H9 (cell line): ENCODE measurements at regions not wholly inside any gene's neighbourhood (a gene's known extent, or its start where the extent isn't known, plus 50 kb on each side); places are given as distances from the start of the nearest gene placed in this dataset.

ENCODE experiments used
- DNase-seq: peaks from one replicate; pipeline ENCODE4 v3.0.0-alpha.2; 2017
- H2AFZ ChIP-seq: one replicate; pipeline ENCODE4 v1.6.1; 2013; ENCODE audit warnings: mild to moderate bottlenecking, low read length, control low read depth, moderate library complexity
- H2AK5ac ChIP-seq: 2 replicates; pipeline ENCODE4 v1.6.1; 2013; ENCODE audit warnings: low read length, control low read depth, mixed read lengths; ENCODE audit not compliant: insufficient read length
- H2BK120ac ChIP-seq: one replicate; pipeline ENCODE4 v1.6.1; 2013; ENCODE audit warnings: low read depth, mild to moderate bottlenecking, low read length, control low read depth, inconsistent platforms; ENCODE audit not compliant: poor library complexity, severe bottlenecking
- H2BK12ac ChIP-seq: 2 replicates; pipeline ENCODE4 v1.6.1; 2013; ENCODE audit warnings: low read length, control low read depth, mixed read lengths, low read depth; ENCODE audit not compliant: insufficient read length
- H2BK15ac ChIP-seq: 2 replicates; pipeline ENCODE4 v1.6.1; 2013; ENCODE audit warnings: low read depth, low read length, control low read depth
- H2BK20ac ChIP-seq: one replicate; pipeline ENCODE4 v1.6.1; 2013; ENCODE audit warnings: low read depth, mild to moderate bottlenecking, low read length, control low read depth, inconsistent platforms; ENCODE audit not compliant: poor library complexity, severe bottlenecking
- H2BK5ac ChIP-seq: 2 replicates; pipeline ENCODE4 v1.6.1; 2013; ENCODE audit warnings: low read length, control low read depth, mixed read lengths; ENCODE audit not compliant: insufficient read length
- H3K14ac ChIP-seq: 2 replicates; pipeline ENCODE4 v1.6.1; 2013; ENCODE audit warnings: low read length, control low read depth; ENCODE audit not compliant: insufficient read depth
- H3K18ac ChIP-seq: 2 replicates; pipeline ENCODE4 v1.6.1; 2013; ENCODE audit warnings: low read depth, mild to moderate bottlenecking, mixed read lengths, low read length, control low read depth; ENCODE audit not compliant: insufficient read length
- H3K23ac ChIP-seq: 2 replicates; pipeline ENCODE4 v1.6.1; 2013; ENCODE audit warnings: low read length, control low read depth, mixed read lengths, low read depth; ENCODE audit not compliant: insufficient read length
- H3K23me2 ChIP-seq: 2 replicates; pipeline ENCODE4 v1.6.1; 2013; ENCODE audit warnings: low read depth, mild to moderate bottlenecking, mixed read lengths, low read length, control low read depth; ENCODE audit not compliant: insufficient read length, poor library complexity, severe bottlenecking
- H3K27ac ChIP-seq: 2 replicates; pipeline ENCODE4 v1.5.1; 2013; ENCODE audit warnings: low read length, control low read depth, mixed read lengths, low read depth; ENCODE audit not compliant: insufficient read length
- H3K27me3 ChIP-seq: 2 replicates; pipeline ENCODE4 v1.6.1; 2013; ENCODE audit warnings: low read length, control low read depth, inconsistent platforms; ENCODE audit not compliant: insufficient read depth
- H3K4ac ChIP-seq: 2 replicates; pipeline ENCODE4 v1.6.1; 2013; ENCODE audit warnings: low read depth, mild to moderate bottlenecking, control low read depth, inconsistent platforms, low read length, moderate library complexity
- H3K4me1 ChIP-seq: 2 replicates; pipeline ENCODE4 v1.6.1; 2013; ENCODE audit warnings: low read length, control low read depth, inconsistent platforms; ENCODE audit not compliant: insufficient read depth
- H3K4me2 ChIP-seq: 2 replicates; pipeline ENCODE4 v1.6.1; 2013; ENCODE audit warnings: low read length, control low read depth, mixed read lengths; ENCODE audit not compliant: insufficient read length, insufficient read depth
- H3K56ac ChIP-seq: 2 replicates; pipeline ENCODE4 v1.6.1; 2013; ENCODE audit warnings: low read depth, mild to moderate bottlenecking, mixed read lengths, low read length, control low read depth; ENCODE audit not compliant: insufficient read length
- H3K79me1 ChIP-seq: 2 replicates; pipeline ENCODE4 v1.6.1; 2013; ENCODE audit warnings: low read depth, mild to moderate bottlenecking, moderate library complexity, low read length, control low read depth, inconsistent platforms; ENCODE audit not compliant: insufficient read depth, poor library complexity, severe bottlenecking
- H3K79me2 ChIP-seq: 2 replicates; pipeline ENCODE4 v1.6.1; 2013; ENCODE audit warnings: low read length, control low read depth, inconsistent platforms; ENCODE audit not compliant: insufficient read depth
- H3K9ac ChIP-seq: 2 replicates; pipeline ENCODE4 v1.6.1; 2013; ENCODE audit warnings: low read length, control low read depth, mixed read lengths; ENCODE audit not compliant: insufficient read length; ENCODE audit errors: extremely low read depth
- H3K9me3 ChIP-seq: one replicate; pipeline ENCODE4 v1.6.1; 2013; ENCODE audit warnings: low read depth, low read length, inconsistent platforms; ENCODE audit not compliant: control insufficient read depth
- H3T11ph ChIP-seq: one replicate; pipeline ENCODE4 v1.6.1; 2013; ENCODE audit warnings: mild to moderate bottlenecking, low read length, control low read depth, inconsistent platforms
- H4K20me1 ChIP-seq: one replicate; pipeline ENCODE4 v1.6.1; 2013; ENCODE audit not compliant: control insufficient read depth, insufficient read length, insufficient read depth
- H4K5ac ChIP-seq: 2 replicates; pipeline ENCODE4 v1.6.1; 2013; ENCODE audit warnings: low read depth, mild to moderate bottlenecking, mixed read lengths, low read length, control low read depth; ENCODE audit not compliant: insufficient read length
- H4K8ac ChIP-seq: replicated peaks from 2 replicates; pipeline ENCODE4 v1.6.1; 2013; ENCODE audit warnings: low read length, control low read depth, mixed read lengths, low read depth; ENCODE audit not compliant: insufficient read length
- H4K91ac ChIP-seq: 2 replicates; pipeline ENCODE4 v1.6.1; 2013; ENCODE audit warnings: low read depth, mild to moderate bottlenecking, moderate library complexity, mixed read lengths, low read length, control low read depth; ENCODE audit not compliant: insufficient read length
- H3K27ac Mint-ChIP-seq, 3 experiments: 2 replicates in 2 of 3; 3 replicates in 1 of 3; pipeline ENCODE4 v1.8.0; 2020 to 2021; ENCODE audit warnings: mixed read lengths in 3 of 3, mild to moderate bottlenecking in 1 of 3, moderate library complexity in 1 of 3
- H3K27me3 Mint-ChIP-seq: 2 replicates; pipeline ENCODE4 v1.8.0; 2021; ENCODE audit warnings: low read depth, mild to moderate bottlenecking, moderate library complexity, mixed read lengths
- H3K36me3 Mint-ChIP-seq, 3 experiments: 2 replicates in 2 of 3; 3 replicates in 1 of 3; pipeline ENCODE4 v1.8.0; 2020 to 2021; ENCODE audit warnings: low read depth in 3 of 3, mixed read lengths in 3 of 3; ENCODE audit not compliant: insufficient read depth in 1 of 3
- H3K4me1 Mint-ChIP-seq, 2 experiments: 2 replicates each; pipeline ENCODE4 v1.8.0; 2020; ENCODE audit warnings: mixed read lengths in 2 of 2
- H3K4me3 Mint-ChIP-seq, 2 experiments: 2 replicates in 1 of 2; 3 replicates in 1 of 2; pipeline ENCODE4 v1.8.0; 2020 to 2021; ENCODE audit warnings: mild to moderate bottlenecking in 2 of 2, mixed read lengths in 2 of 2, moderate library complexity in 1 of 2
- H3K9me3 Mint-ChIP-seq, 2 experiments: 2 replicates in 1 of 2; 3 replicates in 1 of 2; pipeline ENCODE4 v1.8.0; 2020; ENCODE audit warnings: mild to moderate bottlenecking in 2 of 2, mixed read lengths in 2 of 2, moderate library complexity in 1 of 2
- CTCF ChIP-seq: fragments of 200-600 bp; sonication (generic); conservative IDR thresholded peaks from 3 replicates; pipeline ENCODE4 v1.8.0; 2021; ENCODE audit warnings: antibody characterized with exemption, mild to moderate bottlenecking
- WGBS: extraction: QIAGEN DNeasy Blood & Tissue Kit; methylation state at CpG from one replicate; pipeline ENCODE4 v1.1.7; 2013; ENCODE audit warnings: missing lambda C conversion rate, low lambda C conversion rate, mixed read lengths; ENCODE audit not compliant: insufficient read length; ENCODE audit errors: extremely low coverage; 5-methylcytosine and 5-hydroxymethylcytosine counted together

GRCh38 chr7:156450473-156450872, 190.1 kb upstream of the RNF32 start:
- H3K23me2 ChIP-seq: no peaks in the 10 kb centered on the region
- no peaks in the 10 kb centered on the region for H3K4me1 ChIP-seq
- no CpG with 5 or more reads among the region's 3 CpGs for WGBS
- H3K14ac ChIP-seq: no peak overlapping the region
- H3K4me2 ChIP-seq: no peak overlapping the region
- Mint-ChIP-seq H3K4me1 (no peaks in the 10 kb centered on the region), H3K4me3 (no peak overlapping the region), H3K36me3 (no peaks in the 10 kb centered on the region), H3K9me3 (no peaks in the 10 kb centered on the region), H3K27me3 (peaks cover 15% of the 10 kb centered on the region), H3K27ac (no peak overlapping the region)
- no peak overlapping the region for H2BK15ac ChIP-seq
- H4K91ac ChIP-seq: no peak overlapping the region
- no peaks in the 10 kb centered on the region for H3K79me2 ChIP-seq
- H3K27me3 ChIP-seq: no peaks in the 10 kb centered on the region
- no peak overlapping the region for H2AK5ac ChIP-seq
- H3K18ac ChIP-seq: no peak overlapping the region
- no peaks in the 10 kb centered on the region for H3K9me3 ChIP-seq
- TF ChIP-seq CTCF: no peak
- no peak overlapping the region for H3K4ac ChIP-seq
- no peak overlapping the region for H3K27ac ChIP-seq
- no peak overlapping the region for H4K8ac ChIP-seq
- no peak overlapping the region for H2BK12ac ChIP-seq
- no peak overlapping the region for H4K5ac ChIP-seq
- H2BK120ac ChIP-seq: no peak overlapping the region
- no peak overlapping the region for H2BK20ac ChIP-seq
- no peak overlapping the region for H2AFZ ChIP-seq
- no peak overlapping the region for H3K56ac ChIP-seq
- no peak for DNase-seq
- H2BK5ac ChIP-seq: no peak overlapping the region
- no peak overlapping the region for H3K23ac ChIP-seq
- H4K20me1 ChIP-seq: no peaks in the 10 kb centered on the region
- H3K9ac ChIP-seq: no peak overlapping the region
- H3T11ph ChIP-seq: no peak overlapping the region
- no peaks in the 10 kb centered on the region for H3K79me1 ChIP-seq
